GM21576 (cell line): ENCODE measurements at regions not wholly inside any gene's neighbourhood (a gene's known extent, or its start where the extent isn't known, plus 50 kb on each side); places are given as distances from the start of the nearest gene placed in this dataset.

Experiments
- ATAC-seq: cut with Tn5 transposase; IDR thresholded peaks from one replicate; pipeline ENCODE4 v1.9.1; 2021; ENCODE audit warnings: mild to moderate bottlenecking, moderate library complexity; ENCODE audit not compliant: unreplicated experiment

GRCh38 chr4:43343298-43343697 lies 450.8 kb downstream of the GRXCR1 start:
- ATAC-seq = no peak

GRCh38 chr4:43345323-43345925 lies 452.9 kb downstream of the GRXCR1 start:
- no peak for ATAC-seq

GRCh38 chr4:43348591-43348990 lies 456.1 kb downstream of the GRXCR1 start:
- no peak for ATAC-seq

- ATAC-seq = no peak
Measured at GRCh38 chr4:43351970-43352806, 459.7 kb downstream of the GRXCR1 start.

- no peak for ATAC-seq
Measured at GRCh38 chr4:43352859-43353258, 460.3 kb downstream of the GRXCR1 start.

- no peak for ATAC-seq
Measured at GRCh38 chr4:43353552-43353951, 461.0 kb downstream of the GRXCR1 start.

- ATAC-seq = no peak
Measured at GRCh38 chr4:43356786-43357185, 464.3 kb downstream of the GRXCR1 start.

GRCh38 chr4:43357252-43357974 lies 464.9 kb downstream of the GRXCR1 start:
- no peak for ATAC-seq

GRCh38 chr4:43360296-43360695 lies 467.8 kb downstream of the GRXCR1 start:
- ATAC-seq = no peak

- ATAC-seq = no peak
Measured at GRCh38 chr4:43362875-43363636, 470.5 kb downstream of the GRXCR1 start.

- no peak for ATAC-seq
Measured at GRCh38 chr4:43369036-43369594, 476.6 kb downstream of the GRXCR1 start.

- ATAC-seq = no peak
Measured at GRCh38 chr4:43373201-43373600, 480.7 kb downstream of the GRXCR1 start.

GRCh38 chr4:43374216-43374751 lies 481.8 kb downstream of the GRXCR1 start:
- no peak for ATAC-seq

- no peak for ATAC-seq
Measured at GRCh38 chr4:43379016-43379415, 486.5 kb downstream of the GRXCR1 start.

- ATAC-seq = no peak
Measured at GRCh38 chr4:43380093-43380492, 487.6 kb downstream of the GRXCR1 start.

- ATAC-seq = no peak
Measured at GRCh38 chr4:43391069-43391468, 498.6 kb downstream of the GRXCR1 start.

- ATAC-seq = no peak
Measured at GRCh38 chr4:43394976-43395375, 502.5 kb downstream of the GRXCR1 start.

- no peak for ATAC-seq
Measured at GRCh38 chr4:43399726-43400125, 507.2 kb downstream of the GRXCR1 start.

- no peak for ATAC-seq
Measured at GRCh38 chr4:43402393-43402792, 509.9 kb downstream of the GRXCR1 start.

GRCh38 chr4:43410636-43411035 lies 518.1 kb downstream of the GRXCR1 start:
- ATAC-seq = no peak
